ENCODE measurements at regions not wholly inside any gene's neighbourhood (a gene's known extent, or its start where the extent isn't known, plus 50 kb on each side); places are given as distances from the start of the nearest gene placed in this dataset.

DNA sequence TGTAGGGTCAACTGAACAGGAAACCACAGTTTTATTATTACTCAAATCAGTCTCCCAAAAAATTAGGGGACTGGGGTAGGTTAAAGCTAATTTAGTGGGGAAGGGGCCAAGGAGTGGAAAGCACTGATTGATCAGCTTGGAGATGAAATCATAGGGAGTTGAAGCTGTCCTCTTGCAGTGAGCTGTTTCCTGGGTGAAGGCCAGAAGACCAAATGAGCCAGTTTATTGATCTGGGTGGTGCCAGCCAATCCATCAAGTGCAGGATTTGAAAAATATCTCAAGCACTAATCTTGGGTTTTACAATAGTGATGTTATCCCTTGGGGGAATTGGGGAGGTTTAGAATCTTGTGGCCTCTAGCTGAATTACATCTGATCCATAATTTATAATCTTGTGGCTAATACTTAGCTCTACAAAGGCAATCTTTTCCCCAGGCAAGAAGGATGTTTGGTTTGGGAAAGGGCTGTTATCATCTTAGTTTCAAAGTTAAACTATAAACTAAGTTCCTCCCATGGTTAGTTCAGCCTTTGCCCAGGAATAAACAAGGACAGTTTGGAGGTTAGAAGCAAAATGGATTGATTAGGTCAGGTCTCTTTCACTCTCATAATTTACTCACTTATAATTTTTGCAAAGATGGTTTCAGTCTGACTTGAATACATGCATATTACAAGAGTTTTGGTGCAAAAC lies 773.5 kb downstream of the XPNPEP1 start:
- Histone ChIP-seq H3K27me3 (no peaks in the 10 kb centered on the region), H3K27ac (no peak overlapping the region), H3K36me3 (no peaks in the 10 kb centered on the region), H3K4me1 (ENCODE audit: low read depth) (no peaks in the 10 kb centered on the region), H3K4me3 (no peak overlapping the region), H3K9me3 (ENCODE audit: low read depth) (peaks cover 3% of the 10 kb centered on the region)
- DNase-seq (ENCODE audit: low read depth in 1 of 2, low spot score in 1 of 2) = no peak
- TF ChIP-seq CTCF (IDR thresholded peaks at IDR 0.05; ENCODE audit: low read depth, low read length) = no peak

DNA sequence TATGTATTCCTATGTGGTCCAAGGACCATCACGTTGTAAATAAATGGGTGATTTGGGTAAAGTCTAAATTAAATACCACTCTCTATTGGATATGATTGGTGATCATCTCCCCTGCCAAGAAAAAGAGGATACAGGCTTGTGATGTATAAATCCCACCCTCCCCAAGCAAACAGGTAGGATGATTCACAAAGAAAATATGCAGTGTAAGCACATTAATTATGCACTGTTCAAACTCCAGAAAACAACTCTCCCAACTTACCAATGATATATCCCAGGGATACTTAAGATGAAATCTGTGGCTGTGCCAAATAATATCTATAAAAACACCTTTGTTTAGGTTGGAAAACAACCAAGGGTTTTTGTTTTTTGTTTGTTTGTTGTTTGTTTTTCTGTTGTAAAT lies 795.9 kb downstream of the XPNPEP1 start:
- no peak for DNase-seq (ENCODE audit: low read depth in 1 of 2, low spot score in 1 of 2)
- Histone ChIP-seq H3K36me3 (no peaks in the 10 kb centered on the region), H3K4me3 (no peak overlapping the region), H3K27me3 (no peaks in the 10 kb centered on the region), H3K9me3 (ENCODE audit: low read depth) (no peaks in the 10 kb centered on the region), H3K4me1 (ENCODE audit: low read depth) (no peaks in the 10 kb centered on the region), H3K27ac (no peak overlapping the region)
- no peak for TF ChIP-seq CTCF (IDR thresholded peaks at IDR 0.05; ENCODE audit: low read depth, low read length)

- H3K27ac ChIP-seq = no peak overlapping the region
- H3K36me3 ChIP-seq = no peaks in the 10 kb centered on the region
- no peak for DNase-seq (ENCODE audit: low read depth in 1 of 2, low spot score in 1 of 2)
- no peaks in the 10 kb centered on the region for H3K27me3 ChIP-seq
- H3K4me1 ChIP-seq (ENCODE audit: low read depth) = no peaks in the 10 kb centered on the region
- TF ChIP-seq CTCF (IDR thresholded peaks at IDR 0.05; ENCODE audit: low read depth, low read length) = no peak
- H3K9me3 ChIP-seq (ENCODE audit: low read depth) = no peaks in the 10 kb centered on the region
- no peak overlapping the region for H3K4me3 ChIP-seq
Observed at GRCh38 chr10:109126541-109126940, 796.8 kb downstream of the XPNPEP1 start.

- DNase-seq (ENCODE audit: low read depth in 1 of 2, low spot score in 1 of 2) = no peak
- TF ChIP-seq CTCF (IDR thresholded peaks at IDR 0.05; ENCODE audit: low read depth, low read length) = no peak
- H3K4me3 ChIP-seq = no peak overlapping the region
Observed at GRCh38 chr10:109126016-109126415, 797.3 kb downstream of the XPNPEP1 start.

GRCh38 chr10:109115179-109115578 lies 808.1 kb downstream of the XPNPEP1 start:
- no peak for DNase-seq (ENCODE audit: low read depth in 1 of 2, low spot score in 1 of 2)
- Histone ChIP-seq H3K36me3 (no peaks in the 10 kb centered on the region), H3K4me1 (ENCODE audit: low read depth) (no peaks in the 10 kb centered on the region), H3K4me3 (no peak overlapping the region), H3K9me3 (ENCODE audit: low read depth) (no peaks in the 10 kb centered on the region), H3K27ac (no peak overlapping the region), H3K27me3 (no peaks in the 10 kb centered on the region)
- no peak for TF ChIP-seq CTCF (IDR thresholded peaks at IDR 0.05; ENCODE audit: low read depth, low read length)

More at GRCh38 chr10:109126016-109126415, 797.3 kb downstream of the XPNPEP1 start:
- Histone ChIP-seq H3K27me3 (no peaks in the 10 kb centered on the region), H3K9me3 (ENCODE audit: low read depth) (no peaks in the 10 kb centered on the region), H3K4me1 (ENCODE audit: low read depth) (no peaks in the 10 kb centered on the region), H3K36me3 (no peaks in the 10 kb centered on the region), H3K27ac (no peak overlapping the region)
